ENCODE measurements at regions not wholly inside any gene's neighbourhood (a gene's known extent, or its start where the extent isn't known, plus 50 kb on each side); places are given as distances from the start of the nearest gene placed in this dataset.

GRCh38 chr13:100754459-100754858, 79.9 kb upstream of the TMTC4 start:
- DNase-seq: no peak

GRCh38 chr13:100753376-100753775, 78.8 kb upstream of the TMTC4 start:
- no peak for DNase-seq

GRCh38 chr13:100751826-100752225, 77.2 kb upstream of the TMTC4 start:
- peak; percentile 17 for DNase-seq

- no peak for DNase-seq
Measured at GRCh38 chr13:100746953-100747683, 72.5 kb upstream of the TMTC4 start.

GRCh38 chr13:100738176-100738855, 63.7 kb upstream of the TMTC4 start:
- DNase-seq: no peak

- no peak for DNase-seq
Measured at GRCh38 chr13:100735494-100735893, 60.9 kb upstream of the TMTC4 start.

- DNase-seq: no peak
Measured at GRCh38 chr13:100734194-100734720, 59.7 kb upstream of the TMTC4 start.

- no peak for DNase-seq
Measured at GRCh38 chr13:100733261-100733660, 58.7 kb upstream of the TMTC4 start.

- no peak for DNase-seq
Measured at GRCh38 chr13:100728201-100728600, 53.6 kb upstream of the TMTC4 start.

GRCh38 chr13:100725472-100725871, 50.9 kb upstream of the TMTC4 start:
- DNase-seq: no peak

GRCh38 chr13:100724568-100724967, 50.0 kb upstream of the TMTC4 start:
- DNase-seq: no peak

All from RPMI8226 (cell line).